Upper lobe of left lung (tissue), 4 donors: ENCODE measurements at regions not wholly inside any gene's neighbourhood (a gene's known extent, or its start where the extent isn't known, plus 50 kb on each side); places are given as distances from the start of the nearest gene placed in this dataset.

Experiments
- EP300 ChIP-seq, 4 donors: sonication (generic); formaldehyde crosslinking; IDR thresholded peaks; one replicate each; pipeline ENCODE4 v1.5.1; 2017; ENCODE audit warnings: antibody characterized with exemption in 4 of 4, control low read depth in 2 of 4
- POLR2A ChIP-seq, 4 donors: fragments of 450-650 bp; IDR thresholded peaks; one replicate each; pipeline ENCODE4 v1.5.1; 2016 to 2017; ENCODE audit warnings: antibody characterized with exemption in 4 of 4, mild to moderate bottlenecking in 2 of 4

DNA sequence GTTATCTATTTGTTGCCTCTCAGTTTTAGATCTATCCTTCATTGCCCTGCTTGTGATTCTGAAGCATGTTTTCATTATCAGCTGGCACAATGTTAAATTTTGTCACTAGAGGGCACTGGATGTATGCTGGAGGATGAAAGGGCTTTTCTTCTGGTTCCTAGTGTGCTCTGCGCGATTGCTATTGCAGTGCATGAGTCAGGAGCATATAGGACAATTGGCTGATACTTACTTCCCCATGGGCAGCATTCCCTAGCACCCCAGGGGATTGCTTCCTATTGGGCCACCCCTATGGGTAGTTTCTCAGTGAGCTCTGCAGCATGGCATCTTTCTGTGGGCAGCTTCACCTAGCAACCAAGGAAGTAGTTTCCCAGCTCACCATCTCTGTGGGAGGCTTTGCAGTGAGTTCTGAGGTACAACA, 280.3 kb upstream of the SYNCRIP start:
- TF ChIP-seq EP300 (IDR thresholded peaks at IDR 0.05) (no peak), POLR2A (IDR thresholded peaks at IDR 0.05) (no peak)
